IMR-90 (cell line): ENCODE measurements at regions not wholly inside any gene's neighbourhood (a gene's known extent, or its start where the extent isn't known, plus 50 kb on each side); places are given as distances from the start of the nearest gene placed in this dataset.

Source experiments
- ATAC-seq: fragments of 200-7000 bp; cut with Tn5 transposase; 2 replicates; pipeline ENCODE4 v1.9.1; 2020; ENCODE audit warnings: low read depth, mild to moderate bottlenecking, moderate library complexity
- BruUV-seq: library from RNA; stranded (reverse); fragments of 400-500 nt; replicated peaks from 2 replicates; lab custom pipeline; 2021; lab: Mats Ljungman, UMichigan
- CTCF ChIA-PET: fragments of 300-600 bp; formaldehyde crosslinking; extraction: SDS; loops from one replicate; lab custom pipeline; 2021; ENCODE audit warnings: antibody characterized with exemption; lab: Yijun Ruan, JAX
- POLR2A ChIA-PET: fragments of 300-600 bp; sonication (Branson Sonifier 250); formaldehyde crosslinking; loops from one replicate; lab custom pipeline; 2022; ENCODE audit warnings: antibody characterized with exemption; ENCODE audit not compliant: unreplicated experiment; lab: Charles Lee
- DNase-seq: peaks from one replicate; pipeline ENCODE4 v3.0.0; 2013
- H2AFZ ChIP-seq: replicated peaks from 2 replicates; pipeline ENCODE3; 2013; ENCODE audit warnings: low read length, mild to moderate bottlenecking; ENCODE audit not compliant: poor library complexity
- H2AK5ac ChIP-seq: 2 replicates; pipeline ENCODE4 v1.6.1; 2013; ENCODE audit warnings: low read depth, low read length, inconsistent platforms
- H2AK9ac ChIP-seq: replicated peaks from 2 replicates; pipeline ENCODE3; 2013; ENCODE audit warnings: mild to moderate bottlenecking, low read depth, low read length, moderate library complexity; ENCODE audit not compliant: poor library complexity
- H2BK120ac ChIP-seq: 2 replicates; pipeline ENCODE4 v1.6.1; 2013; ENCODE audit warnings: low read depth, low read length, inconsistent platforms
- H2BK15ac ChIP-seq: 3 replicates; pipeline ENCODE4 v1.6.1; 2013; ENCODE audit warnings: low read depth, low read length, inconsistent platforms
- H2BK20ac ChIP-seq: 2 replicates; pipeline ENCODE4 v1.6.1; 2013; ENCODE audit warnings: low read depth, mild to moderate bottlenecking, inconsistent platforms, low read length, moderate library complexity
- H2BK5ac ChIP-seq: 2 replicates; pipeline ENCODE4 v1.6.1; 2013; ENCODE audit warnings: mild to moderate bottlenecking, low read depth, low read length, inconsistent platforms; ENCODE audit not compliant: poor library complexity, severe bottlenecking
- H3K14ac ChIP-seq: replicated peaks from 2 replicates; pipeline ENCODE4 v1.6.1; 2013; ENCODE audit warnings: low read depth, low read length, inconsistent platforms
- H3K18ac ChIP-seq: 2 replicates; pipeline ENCODE4 v1.6.1; 2013; ENCODE audit warnings: low read depth, low read length, control low read depth
- H3K23ac ChIP-seq: 2 replicates; pipeline ENCODE4 v1.6.1; 2013; ENCODE audit warnings: low read depth, low read length, inconsistent platforms
- H3K27ac ChIP-seq: 2 replicates; pipeline ENCODE4 v1.5.1; 2013; ENCODE audit warnings: mild to moderate bottlenecking, control low read depth, low read length; ENCODE audit not compliant: insufficient read depth
- H3K27me3 ChIP-seq: 2 replicates; pipeline ENCODE4 v1.6.1; 2013; ENCODE audit warnings: low read length; ENCODE audit not compliant: control insufficient read depth, insufficient read depth
- H3K36me3 ChIP-seq: 2 replicates; pipeline ENCODE4 v1.6.1; 2013; ENCODE audit warnings: low read length, mixed read lengths; ENCODE audit not compliant: control insufficient read depth, insufficient read depth
- H3K4ac ChIP-seq: 2 replicates; pipeline ENCODE4 v1.6.1; 2013; ENCODE audit warnings: low read depth, low read length, inconsistent platforms
- H3K4me1 ChIP-seq: 2 replicates; pipeline ENCODE4 v1.6.1; 2013; ENCODE audit warnings: low read length, mixed read lengths; ENCODE audit not compliant: control insufficient read depth, insufficient read depth
- H3K4me2 ChIP-seq: 2 replicates; pipeline ENCODE4 v1.6.1; 2013; ENCODE audit warnings: low read depth, mild to moderate bottlenecking, control low read depth, low read length, moderate library complexity
- H3K4me3 ChIP-seq: 2 replicates; pipeline ENCODE4 v1.5.1; 2013; ENCODE audit warnings: low read depth, mild to moderate bottlenecking, control low read depth, low read length, moderate library complexity; ENCODE audit not compliant: insufficient read depth
- H3K56ac ChIP-seq: 2 replicates; pipeline ENCODE4 v1.6.1; 2013; ENCODE audit warnings: low read length, inconsistent platforms; ENCODE audit not compliant: insufficient read depth; ENCODE audit errors: extremely low read depth
- H3K79me1 ChIP-seq, 2 experiments: 2 replicates each; pipeline ENCODE4 v1.6.1; 2013; ENCODE audit warnings: low read length in 2 of 2, inconsistent platforms in 1 of 2, low read depth in 1 of 2
- H3K9ac ChIP-seq: 2 replicates; pipeline ENCODE4 v1.6.1; 2013; ENCODE audit warnings: low read depth, low read length, control low read depth
- H3K9me1 ChIP-seq: 2 replicates; pipeline ENCODE4 v1.6.1; 2013; ENCODE audit warnings: low read length, inconsistent platforms; ENCODE audit not compliant: insufficient read depth
- H3K9me3 ChIP-seq: 2 replicates; pipeline ENCODE4 v1.6.1; 2013; ENCODE audit warnings: low read length; ENCODE audit not compliant: control insufficient read depth, insufficient read depth
- H4K20me1 ChIP-seq: 2 replicates; pipeline ENCODE4 v1.6.1; 2013; ENCODE audit warnings: low read length, inconsistent platforms; ENCODE audit not compliant: insufficient read depth
- H4K5ac ChIP-seq: 2 replicates; pipeline ENCODE4 v1.6.1; 2013; ENCODE audit warnings: mild to moderate bottlenecking, low read depth, low read length, control low read depth
- H4K8ac ChIP-seq, 2 experiments: 2 replicates each; pipeline ENCODE4 v1.6.1; 2013; ENCODE audit warnings: low read depth in 2 of 2, low read length in 2 of 2, control low read depth in 1 of 2, inconsistent platforms in 1 of 2
- H4K91ac ChIP-seq: 2 replicates; pipeline ENCODE4 v1.6.1; 2013; ENCODE audit warnings: low read depth, low read length, inconsistent platforms; ENCODE audit not compliant: insufficient read depth
- NFE2L2 ChIP-seq: fragments of 150-350 bp; IDR thresholded peaks from 2 replicates; pipeline ENCODE4 v1.6.1; 2016; ENCODE audit warnings: low read depth, mild to moderate bottlenecking, low read length
- POLR2A ChIP-seq: IDR thresholded peaks from 2 replicates; pipeline ENCODE4 v1.6.1; 2012; ENCODE audit warnings: mild to moderate bottlenecking, low read depth, low read length
- WGBS, 2 experiments: methylation state at CpG; one replicate each; pipeline versions ENCODE4 v1.1.5 to v1.1.7; 2013; ENCODE audit warnings: missing lambda C conversion rate in 2 of 2; ENCODE audit not compliant: insufficient read length in 1 of 2; ENCODE audit errors: extremely low coverage in 2 of 2; 5-methylcytosine and 5-hydroxymethylcytosine counted together
- dilution Hi-C: fragments of 300-500 bp; cut with HindIII; formaldehyde crosslinking; loops from one replicate; pipeline ENCODE4 v1.14.3; 2018; ENCODE audit warnings: low sequenced_read_pairs; ENCODE audit not compliant: unreplicated experiment
- in situ Hi-C: fragments of 300-500 bp; cut with MboI; formaldehyde crosslinking; loops from 3 replicates; pipeline ENCODE4 v1.14.3; 2019; ENCODE audit warnings: low sequenced_read_pairs, inconsistent platforms, mixed read lengths
- intact Hi-C: fragments of 100-400 bp; cut with micrococcal nuclease; formaldehyde crosslinking; loops from 2 replicates; pipeline ENCODE4 v1.10.0; 2022

GRCh38 chr1:34477632-34478141 is 277.2 kb upstream of the GJB5 start:
- no peak overlapping the region for H3K4me2 ChIP-seq
- H3K18ac ChIP-seq, result no peak overlapping the region
- H2BK20ac ChIP-seq, result no peak overlapping the region
- H3K4ac ChIP-seq, result no peak overlapping the region
- in situ Hi-C loops, result no loop called here
- ATAC-seq (no peak), DNase-seq (no peak)
- no peak overlapping the region for H4K5ac ChIP-seq
- no peak overlapping the region for H2AK9ac ChIP-seq
- H3K27me3 ChIP-seq, result no peaks in the 10 kb centered on the region
- H2BK15ac ChIP-seq, result no peak overlapping the region
- H4K91ac ChIP-seq, result no peak overlapping the region
- H3K14ac ChIP-seq, result no peak overlapping the region
- H3K4me1 ChIP-seq, result no peaks in the 10 kb centered on the region
- H4K20me1 ChIP-seq, result no peaks in the 10 kb centered on the region
- H3K9me3 ChIP-seq, result peaks cover 30% of the 10 kb centered on the region
- no peak overlapping the region for H3K27ac ChIP-seq
- no peak overlapping the region for H2AK5ac ChIP-seq
- H3K9ac ChIP-seq, result no peak overlapping the region
- H3K23ac ChIP-seq, result no peak overlapping the region
- ChIA-PET CTCF (interaction anchor here (0.6 kb wide), 1 partner anchor 386 kb away, joined by 3 read pairs; no protein-coding TSS in a partner anchor), POLR2A (no interaction called here)
- H4K8ac ChIP-seq, result no peak overlapping the region
- BruUV-seq, result no TSS peak
- no peak overlapping the region for H3K4me3 ChIP-seq
- no peaks in the 10 kb centered on the region for H3K36me3 ChIP-seq
- TF ChIP-seq POLR2A (no peak), NFE2L2 (no peak)
- H3K79me1 ChIP-seq, result no peaks in the 10 kb centered on the region
- no peak overlapping the region for H3K56ac ChIP-seq
- no peak overlapping the region for H2BK5ac ChIP-seq
- dilution Hi-C loops, result no loop called here
- 11% methylated on average over 1 of the region's 2 CpGs; no CpG with 5 or more reads in 1 of the 2 experiments for WGBS, 2 experiments
- no peaks in the 10 kb centered on the region for H3K9me1 ChIP-seq
- intact Hi-C loops, result no loop called here
- no peak overlapping the region for H2BK120ac ChIP-seq
- H2AFZ ChIP-seq, result no peak overlapping the region
